Osteoblast (primary cell): ENCODE measurements at regions not wholly inside any gene's neighbourhood (a gene's known extent, or its start where the extent isn't known, plus 50 kb on each side); places are given as distances from the start of the nearest gene placed in this dataset.

Experiments used
- DNase-seq: peaks from one replicate; pipeline ENCODE4 v3.0.0; 2011; ENCODE audit warnings: low spot score, mixed read lengths; ENCODE audit not compliant: insufficient read length; ENCODE audit errors: missing footprints
- H2AFZ ChIP-seq: 2 replicates; pipeline ENCODE4 v1.6.0; 2011; ENCODE audit warnings: mild to moderate bottlenecking, low read length
- H3K27ac ChIP-seq: 2 replicates; pipeline ENCODE4 v1.5.1; 2011; ENCODE audit warnings: mild to moderate bottlenecking, low read depth, low read length, moderate library complexity
- H3K27me3 ChIP-seq: 2 replicates; pipeline ENCODE4 v1.6.0; 2012; ENCODE audit warnings: mild to moderate bottlenecking, control low read depth, inconsistent platforms, low read length, moderate library complexity; ENCODE audit not compliant: insufficient read depth
- H3K36me3 ChIP-seq: 2 replicates; pipeline ENCODE4 v1.5.1; 2011; ENCODE audit warnings: mild to moderate bottlenecking, low read length, control low read depth, moderate library complexity; ENCODE audit not compliant: insufficient read depth
- H3K4me1 ChIP-seq: 2 replicates; pipeline ENCODE4 v1.5.1; 2011; ENCODE audit warnings: mild to moderate bottlenecking, low read length, control low read depth, moderate library complexity; ENCODE audit not compliant: insufficient read depth
- H3K4me2 ChIP-seq: 2 replicates; pipeline ENCODE4 v1.6.0; 2011; ENCODE audit warnings: mild to moderate bottlenecking, low read length; ENCODE audit not compliant: insufficient read depth
- H3K4me3 ChIP-seq: fragments of 200-600 bp; sonication (generic); 3 replicates; pipeline ENCODE4 v1.5.1; 2012; ENCODE audit warnings: mild to moderate bottlenecking, low read length, inconsistent platforms; ENCODE audit not compliant: insufficient read depth
- H3K79me2 ChIP-seq: 2 replicates; pipeline ENCODE4 v1.6.0; 2012; ENCODE audit warnings: mild to moderate bottlenecking, low read length, control low read depth, inconsistent platforms; ENCODE audit not compliant: insufficient read depth
- H3K9me3 ChIP-seq: 2 replicates; pipeline ENCODE4 v1.5.1; 2011; ENCODE audit warnings: low read depth, low read length, control low read depth
- H4K20me1 ChIP-seq: 2 replicates; pipeline ENCODE4 v1.6.0; 2012; ENCODE audit warnings: mild to moderate bottlenecking, low read length, control low read depth; ENCODE audit not compliant: insufficient read depth
- TF ChIP-seq, protein P1 (sequence below): IDR thresholded peaks from 2 replicates; pipeline ENCODE4 v1.5.1; 2011; ENCODE audit warnings: mild to moderate bottlenecking, low read depth, low read length, moderate library complexity; ENCODE audit errors: extremely low read depth

DNA sequence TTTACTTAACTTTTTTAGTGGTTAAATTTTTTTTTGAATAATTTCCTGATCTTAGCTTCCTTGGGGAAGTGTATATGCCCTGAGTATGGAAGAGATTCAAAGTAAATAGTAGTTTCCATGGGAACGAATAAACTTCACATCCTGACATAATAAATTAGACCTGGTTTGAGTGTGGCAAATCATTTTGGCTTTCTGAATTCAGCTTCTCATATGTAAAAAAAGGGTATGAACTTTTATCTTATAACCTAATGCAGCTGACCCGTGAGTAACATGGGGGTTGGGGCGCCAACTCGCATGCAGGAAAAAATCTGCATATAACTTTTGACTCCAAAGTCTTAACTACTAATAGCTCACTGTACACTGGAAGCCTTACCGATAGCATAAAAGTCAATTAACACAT is 736.8 kb upstream of the NCAM2 start:
- Histone ChIP-seq H3K4me2 (no peak overlapping the region), H3K9me3 (no peaks in the 10 kb centered on the region), H3K36me3 (no peaks in the 10 kb centered on the region), H4K20me1 (no peaks in the 10 kb centered on the region), H3K4me1 (no peaks in the 10 kb centered on the region), H3K4me3 (no peak overlapping the region), H3K27ac (no peak overlapping the region), H3K27me3 (no peaks in the 10 kb centered on the region), H3K79me2 (no peaks in the 10 kb centered on the region), H2AFZ (no peak overlapping the region)
- DNase-seq, result no peak
- TF ChIP-seq, protein P1, sequence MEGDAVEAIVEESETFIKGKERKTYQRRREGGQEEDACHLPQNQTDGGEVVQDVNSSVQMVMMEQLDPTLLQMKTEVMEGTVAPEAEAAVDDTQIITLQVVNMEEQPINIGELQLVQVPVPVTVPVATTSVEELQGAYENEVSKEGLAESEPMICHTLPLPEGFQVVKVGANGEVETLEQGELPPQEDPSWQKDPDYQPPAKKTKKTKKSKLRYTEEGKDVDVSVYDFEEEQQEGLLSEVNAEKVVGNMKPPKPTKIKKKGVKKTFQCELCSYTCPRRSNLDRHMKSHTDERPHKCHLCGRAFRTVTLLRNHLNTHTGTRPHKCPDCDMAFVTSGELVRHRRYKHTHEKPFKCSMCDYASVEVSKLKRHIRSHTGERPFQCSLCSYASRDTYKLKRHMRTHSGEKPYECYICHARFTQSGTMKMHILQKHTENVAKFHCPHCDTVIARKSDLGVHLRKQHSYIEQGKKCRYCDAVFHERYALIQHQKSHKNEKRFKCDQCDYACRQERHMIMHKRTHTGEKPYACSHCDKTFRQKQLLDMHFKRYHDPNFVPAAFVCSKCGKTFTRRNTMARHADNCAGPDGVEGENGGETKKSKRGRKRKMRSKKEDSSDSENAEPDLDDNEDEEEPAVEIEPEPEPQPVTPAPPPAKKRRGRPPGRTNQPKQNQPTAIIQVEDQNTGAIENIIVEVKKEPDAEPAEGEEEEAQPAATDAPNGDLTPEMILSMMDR, result no peak

DNA sequence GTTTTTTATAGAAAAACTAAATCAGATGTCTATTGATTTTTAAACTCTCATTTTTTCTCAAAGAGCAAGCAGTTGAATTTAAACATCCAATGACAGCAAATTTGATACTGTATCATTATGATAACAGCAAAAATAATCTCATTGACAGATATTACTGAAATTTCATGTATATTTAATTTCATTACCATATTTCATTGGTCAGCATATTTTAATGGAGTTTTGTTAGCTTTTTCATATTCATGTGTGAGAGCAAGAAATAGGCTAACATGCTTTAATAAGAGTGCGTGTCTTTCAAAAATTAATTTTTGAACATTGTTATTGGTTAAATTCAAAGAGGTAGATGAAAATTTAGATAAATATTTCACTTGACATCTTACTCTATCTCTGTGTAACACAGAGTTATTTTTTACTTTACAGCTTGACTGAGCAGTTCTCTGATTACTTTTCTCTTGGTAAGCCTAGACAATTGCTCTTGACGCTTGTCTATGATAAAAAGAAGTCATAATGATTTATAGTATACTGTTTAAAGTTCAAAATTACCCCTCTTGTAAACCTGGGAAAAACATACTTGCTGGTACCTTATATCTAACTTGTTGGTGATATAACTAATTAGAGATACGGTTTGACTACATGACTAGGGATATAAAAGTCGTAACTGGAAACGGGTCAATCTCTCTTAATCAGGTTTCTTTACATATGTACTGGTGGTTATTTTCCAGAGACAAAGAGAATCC is 732.3 kb upstream of the NCAM2 start:
- H3K4me3 ChIP-seq, result no peak overlapping the region
- H3K4me2 ChIP-seq, result no peak overlapping the region
- no peak for DNase-seq
- H3K79me2 ChIP-seq, result no peaks in the 10 kb centered on the region
- no peaks in the 10 kb centered on the region for H3K9me3 ChIP-seq
- TF ChIP-seq, protein P1, result no peak
- no peak overlapping the region for H2AFZ ChIP-seq
- H4K20me1 ChIP-seq, result no peaks in the 10 kb centered on the region
- H3K27ac ChIP-seq, result no peak overlapping the region
- H3K36me3 ChIP-seq, result no peaks in the 10 kb centered on the region
- no peaks in the 10 kb centered on the region for H3K27me3 ChIP-seq
- no peaks in the 10 kb centered on the region for H3K4me1 ChIP-seq

DNA sequence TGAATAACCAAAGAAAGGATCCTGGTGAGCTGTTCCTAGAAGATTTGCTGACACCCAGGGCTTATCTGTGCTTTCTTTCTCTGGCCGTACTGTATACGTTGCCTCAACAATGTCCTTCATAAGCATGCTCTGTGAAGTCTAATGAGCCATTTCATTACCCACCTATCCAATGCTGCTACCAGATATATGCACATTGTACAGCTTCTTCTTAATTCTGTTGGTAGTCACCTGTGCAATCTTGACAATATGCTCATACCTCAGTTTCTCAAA is 731.8 kb upstream of the NCAM2 start:
- no peak for DNase-seq
- Histone ChIP-seq H3K27ac (no peak overlapping the region), H3K4me1 (no peaks in the 10 kb centered on the region), H4K20me1 (no peaks in the 10 kb centered on the region), H3K9me3 (no peaks in the 10 kb centered on the region), H3K27me3 (no peaks in the 10 kb centered on the region), H2AFZ (no peak overlapping the region), H3K79me2 (no peaks in the 10 kb centered on the region), H3K4me3 (no peak overlapping the region), H3K4me2 (no peak overlapping the region), H3K36me3 (no peaks in the 10 kb centered on the region)
- TF ChIP-seq, protein P1, result no peak

DNA sequence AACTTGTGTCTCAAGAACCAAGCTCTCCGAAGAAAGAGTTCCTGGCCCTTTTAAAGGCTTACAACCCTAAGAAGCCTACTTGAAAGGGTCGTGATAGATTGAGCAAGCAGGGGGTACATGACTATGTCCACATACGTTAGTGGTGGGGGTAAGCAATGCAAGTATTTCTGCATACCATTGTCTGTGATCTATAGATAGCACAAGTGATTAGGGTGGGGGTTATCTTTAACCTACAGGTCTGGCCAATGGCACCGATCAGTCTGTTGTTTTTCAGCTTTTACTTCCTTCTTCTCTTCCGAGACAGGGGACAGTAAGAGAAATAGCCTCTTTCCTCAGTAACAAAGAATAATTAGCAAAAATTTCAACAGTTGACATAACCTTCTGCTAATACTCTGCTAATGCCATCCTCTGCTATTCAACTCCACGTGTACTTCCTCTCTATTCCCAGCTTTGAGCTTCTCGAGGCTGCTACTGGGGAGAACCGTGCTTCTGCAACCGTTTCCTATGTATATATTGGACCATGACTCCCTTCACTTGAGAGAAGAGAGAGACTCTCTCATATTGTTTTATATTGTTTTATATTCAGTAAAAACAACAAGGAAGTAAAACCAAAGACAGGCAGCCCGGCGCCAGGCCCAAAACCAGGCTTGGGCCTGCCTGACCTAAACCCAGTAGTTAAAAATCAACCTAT is 727.7 kb upstream of the NCAM2 start:
- no peak overlapping the region for H3K4me2 ChIP-seq
- no peak overlapping the region for H3K4me3 ChIP-seq
- no peak overlapping the region for H3K27ac ChIP-seq
- peak; percentile 9 for DNase-seq
- H3K27me3 ChIP-seq, result no peaks in the 10 kb centered on the region
- H4K20me1 ChIP-seq, result no peaks in the 10 kb centered on the region
- H3K9me3 ChIP-seq, result no peaks in the 10 kb centered on the region
- no peak overlapping the region for H2AFZ ChIP-seq
- H3K4me1 ChIP-seq, result no peaks in the 10 kb centered on the region
- TF ChIP-seq, protein P1, result no peak
- no peaks in the 10 kb centered on the region for H3K36me3 ChIP-seq
- H3K79me2 ChIP-seq, result no peaks in the 10 kb centered on the region
